ENCODE measurements at regions not wholly inside any gene's neighbourhood (a gene's known extent, or its start where the extent isn't known, plus 50 kb on each side); places are given as distances from the start of the nearest gene placed in this dataset.

- TF ChIP-seq CTCF (IDR thresholded peaks at IDR 0.05) = no peak
- DNase-seq (ENCODE audit: low spot score) = no peak
- no peak for ATAC-seq (ENCODE audit: low FRiP score)
Measured at GRCh38 chr13:104034891-104035290, 968.7 kb upstream of the SLC10A2 start.

DNA sequence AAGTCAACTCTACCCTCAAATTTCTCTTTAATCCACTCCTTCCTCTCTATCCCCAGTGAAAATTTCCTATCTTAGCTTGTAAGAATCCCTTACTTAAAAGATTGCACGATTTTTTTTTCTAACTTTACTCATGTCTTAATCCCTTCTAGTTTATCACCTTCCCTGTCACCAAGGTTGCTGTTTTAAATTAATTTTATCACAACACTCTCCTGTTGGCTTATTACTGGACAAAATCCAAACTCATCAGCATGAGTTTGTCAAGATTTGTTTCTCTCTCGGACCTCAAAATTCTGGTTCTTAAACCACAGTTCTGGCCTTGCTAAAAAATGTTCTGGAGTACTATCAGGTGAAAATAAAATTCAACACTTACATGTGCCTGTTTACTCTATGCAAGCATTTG, 959.1 kb upstream of the SLC10A2 start:
- ATAC-seq (ENCODE audit: low FRiP score) (no peak), DNase-seq (ENCODE audit: low spot score) (no peak)
- TF ChIP-seq CTCF (IDR thresholded peaks at IDR 0.05) = no peak

DNA sequence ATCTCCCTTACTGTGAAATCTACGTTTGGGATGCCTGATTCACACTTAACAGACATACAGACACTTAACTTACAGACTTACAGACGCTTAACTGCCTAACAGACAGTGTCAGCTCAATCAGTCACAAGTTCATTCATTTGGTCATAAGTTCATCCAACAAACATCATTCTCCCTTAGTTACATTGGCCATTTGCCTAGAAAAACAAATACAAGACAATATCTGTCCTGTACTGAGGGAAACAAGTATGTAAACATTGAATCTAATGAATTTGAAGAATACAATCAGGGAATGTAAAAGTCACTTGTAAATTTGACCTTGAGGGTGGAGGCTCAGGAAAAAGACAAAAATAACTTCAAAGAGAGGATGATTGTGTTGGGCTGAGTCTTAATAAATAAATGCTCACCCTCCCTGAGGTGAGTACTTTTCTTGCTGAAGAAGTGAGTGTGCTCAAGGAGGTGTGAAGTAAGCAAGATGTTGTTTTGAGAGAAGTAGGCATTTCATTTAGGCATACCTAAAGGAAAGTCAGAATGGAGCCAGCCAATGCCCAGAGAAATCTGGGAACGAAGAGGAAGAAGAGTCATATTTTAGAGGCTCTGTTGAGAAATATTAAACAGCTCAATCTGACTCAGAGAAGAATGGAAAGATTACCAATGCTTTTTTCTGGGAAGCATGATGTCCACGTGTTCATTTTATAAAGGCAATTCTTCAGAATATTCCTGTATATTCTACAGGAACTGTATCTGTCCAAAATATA, 958.4 kb upstream of the SLC10A2 start:
- no peak for TF ChIP-seq CTCF (IDR thresholded peaks at IDR 0.05)
- DNase-seq (ENCODE audit: low spot score) (no peak), ATAC-seq (ENCODE audit: low FRiP score) (peak; percentile 66)

DNA sequence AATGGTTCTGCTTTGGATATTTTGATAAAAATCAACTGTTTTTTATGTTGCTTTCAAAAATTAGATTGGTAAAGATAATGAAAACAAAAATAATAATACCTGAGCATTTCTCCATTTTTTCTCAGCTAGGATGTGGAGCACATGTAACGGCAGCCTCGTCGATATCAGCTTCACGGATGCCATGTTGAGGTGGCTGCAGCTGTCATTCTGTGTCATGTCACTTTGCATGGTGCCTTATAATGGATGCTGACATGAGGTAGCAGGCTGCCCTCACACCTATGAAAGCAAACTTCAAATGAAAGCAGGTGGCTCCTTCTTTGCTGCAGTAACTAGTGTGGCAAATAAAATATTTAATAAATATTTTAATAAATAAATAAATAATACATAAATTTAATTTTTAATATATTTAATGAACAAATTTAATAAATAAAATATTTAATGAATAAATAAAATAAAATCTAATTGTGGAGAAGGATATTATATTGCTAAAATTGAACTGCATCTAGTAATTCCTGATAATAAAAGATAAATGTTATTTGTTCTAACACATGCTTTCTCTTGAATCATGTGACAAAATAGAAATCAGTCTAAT, 955.7 kb upstream of the SLC10A2 start:
- TF ChIP-seq CTCF (IDR thresholded peaks at IDR 0.05) = no peak
- ATAC-seq (ENCODE audit: low FRiP score) = no peak
- DNase-seq (ENCODE audit: low spot score) = no peak

- DNase-seq (ENCODE audit: low spot score) (no peak), ATAC-seq (ENCODE audit: low FRiP score) (no peak)
- no peak for TF ChIP-seq CTCF (IDR thresholded peaks at IDR 0.05)
Measured at GRCh38 chr13:104017317-104017716, 951.1 kb upstream of the SLC10A2 start.

DNA sequence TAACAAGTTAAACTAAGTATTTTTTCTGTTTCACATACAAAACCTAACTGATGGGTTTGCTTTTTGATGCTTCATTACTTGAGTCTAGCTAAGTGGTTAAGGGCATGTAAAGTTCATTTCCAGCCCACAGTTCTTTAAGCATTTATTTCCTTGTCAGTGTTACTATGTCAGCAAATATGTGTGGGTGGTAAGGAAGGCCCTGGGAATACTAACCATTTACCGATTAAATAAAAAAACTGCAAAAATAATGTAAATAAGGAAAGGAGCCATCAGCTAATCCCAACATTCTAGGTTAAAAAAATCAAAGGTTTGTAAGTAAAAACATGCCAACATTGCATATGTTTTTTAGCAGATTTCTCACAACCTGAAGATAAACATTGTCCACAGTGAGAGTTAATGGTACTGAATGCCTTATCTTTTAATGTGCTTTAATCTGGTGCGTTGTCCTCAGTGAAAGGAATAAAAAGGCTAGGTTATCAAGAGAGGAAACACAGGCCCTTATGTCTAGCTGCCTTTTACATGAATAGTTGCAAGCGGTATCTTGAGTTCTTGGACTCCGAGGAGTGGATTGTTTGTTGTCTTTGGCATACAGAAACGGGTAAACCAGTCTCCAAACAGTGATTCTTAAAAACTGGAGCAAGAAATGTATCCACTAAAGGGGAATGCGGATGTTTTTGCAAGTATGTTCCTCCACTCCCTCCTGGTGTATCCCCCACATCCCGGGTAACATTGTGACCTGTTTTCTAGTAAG, 949.6 kb upstream of the SLC10A2 start:
- no peak for TF ChIP-seq CTCF (IDR thresholded peaks at IDR 0.05)
- DNase-seq (ENCODE audit: low spot score) (no peak), ATAC-seq (ENCODE audit: low FRiP score) (peak; percentile 77)

Measured in omental fat pad (tissue), 3 donors.